Transverse colon (tissue), 4 donors: ENCODE measurements at regions not wholly inside any gene's neighbourhood (a gene's known extent, or its start where the extent isn't known, plus 50 kb on each side); places are given as distances from the start of the nearest gene placed in this dataset.

Source experiments
- DNase-seq: peaks from one replicate; pipeline ENCODE4 v3.0.0-alpha.2; 2019
- H3K27ac ChIP-seq, 4 donors: fragments of 200-600 bp; sonication (generic); 2 replicates each; pipeline ENCODE4 v1.5.1; 2016 to 2018; ENCODE audit warnings: inconsistent platforms in 4 of 4
- H3K27me3 ChIP-seq: fragments of 200-600 bp; sonication (generic); 2 replicates; pipeline ENCODE4 v1.5.1; 2017; ENCODE audit warnings: inconsistent platforms
- H3K36me3 ChIP-seq, 4 donors: fragments of 200-600 bp; sonication (generic); 2 replicates each; pipeline ENCODE4 v1.5.1; 2017 to 2019; ENCODE audit warnings: inconsistent platforms in 4 of 4
- H3K4me1 ChIP-seq, 4 donors: fragments of 200-600 bp; sonication (generic); 2 replicates each; pipeline ENCODE4 v1.5.1; 2017 to 2020; ENCODE audit warnings: inconsistent platforms in 4 of 4
- H3K4me3 ChIP-seq, 4 donors: fragments of 200-600 bp; sonication (generic); 1 replicate in 1 of 4; 2 replicates in 3 of 4; pipeline versions ENCODE4 v1.5.1 to v1.6.1; 2017 to 2019; ENCODE audit warnings: inconsistent platforms in 4 of 4
- H3K9me3 ChIP-seq, 2 donors: fragments of 200-600 bp; sonication (generic); 2 replicates each; pipeline ENCODE4 v1.5.1; 2017 to 2019; ENCODE audit warnings: inconsistent platforms in 2 of 2
- EP300 ChIP-seq: sonication (generic); formaldehyde crosslinking; IDR thresholded peaks from one replicate; pipeline ENCODE4 v1.6.1; 2017; ENCODE audit warnings: antibody characterized with exemption, low read depth
- POLR2A ChIP-seq: fragments of 450-650 bp; IDR thresholded peaks from one replicate; pipeline ENCODE4 v1.6.1; 2016; ENCODE audit warnings: antibody characterized with exemption, mild to moderate bottlenecking, moderate library complexity
- POLR2AphosphoS5 ChIP-seq, 3 donors: sonication (generic); formaldehyde crosslinking; IDR thresholded peaks; one replicate each; pipeline ENCODE4 v1.6.1; 2016; ENCODE audit warnings: antibody characterized with exemption in 3 of 3
- WGBS, 2 donors: methylation state at CpG; one replicate each; pipeline ENCODE4 v1.1.5; 2018; ENCODE audit warnings: low coverage in 1 of 2; 5-methylcytosine and 5-hydroxymethylcytosine counted together
- in situ Hi-C, 4 donors: fragments of 200-750 bp; cut with MboI; loops; one replicate each; pipeline versions ENCODE4 v1.15.0 to v1.15.1; 2017; ENCODE audit warnings: low sequenced_read_pairs in 3 of 4, low pct_ligation_motif_present in 1 of 4, low pct_unique_long_range_greater_than_20kb in 1 of 4
- intact Hi-C: fragments of 100-400 bp; cut with DNase I; formaldehyde crosslinking; loops from one replicate; pipeline ENCODE4 v1.15.1; 2023; ENCODE audit warnings: low total_unique reads
- TF ChIP-seq, protein P1 (sequence below), 5 experiments: fragments of 200-600 bp in 3 of 5; fragments of 450-650 bp in 2 of 5; sonication (generic) in 3 of 5; IDR thresholded peaks; 1 replicate in 2 of 5; 2 replicates in 3 of 5; pipeline ENCODE4 v1.5.1; 2016 to 2017; ENCODE audit warnings: antibody characterized with exemption in 5 of 5, inconsistent platforms in 3 of 5, mild to moderate bottlenecking in 2 of 5, moderate library complexity in 1 of 5

DNA sequence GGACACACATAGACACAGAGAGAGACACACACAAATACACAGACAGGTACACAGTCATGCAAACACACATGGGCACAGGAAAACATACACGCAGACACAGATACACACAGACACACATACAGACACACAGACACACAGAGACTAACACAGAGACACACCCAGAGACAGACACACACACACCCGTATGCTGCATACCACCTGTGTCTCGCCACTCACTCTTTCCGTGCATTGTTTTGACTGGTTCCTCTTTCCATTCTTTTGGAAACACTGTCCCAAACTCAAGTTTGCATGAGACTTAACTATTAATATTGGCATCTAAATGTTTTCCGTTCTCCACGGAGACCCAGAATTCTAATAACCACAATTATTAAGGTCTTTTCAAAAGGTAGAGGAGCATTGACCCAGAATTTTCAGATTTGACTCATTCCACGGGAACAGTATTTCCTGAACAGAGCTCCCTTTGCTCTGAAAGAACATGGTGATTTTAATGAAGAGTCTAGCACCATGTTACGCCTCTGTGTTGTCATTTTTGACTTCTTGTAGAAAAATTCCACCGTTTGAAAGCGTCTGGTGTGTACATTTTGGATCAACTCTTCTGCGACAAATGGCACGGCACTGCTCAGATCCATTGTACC is 141.2 kb upstream of the RNF32 start:
- intact Hi-C loops = no loop called here

DNA sequence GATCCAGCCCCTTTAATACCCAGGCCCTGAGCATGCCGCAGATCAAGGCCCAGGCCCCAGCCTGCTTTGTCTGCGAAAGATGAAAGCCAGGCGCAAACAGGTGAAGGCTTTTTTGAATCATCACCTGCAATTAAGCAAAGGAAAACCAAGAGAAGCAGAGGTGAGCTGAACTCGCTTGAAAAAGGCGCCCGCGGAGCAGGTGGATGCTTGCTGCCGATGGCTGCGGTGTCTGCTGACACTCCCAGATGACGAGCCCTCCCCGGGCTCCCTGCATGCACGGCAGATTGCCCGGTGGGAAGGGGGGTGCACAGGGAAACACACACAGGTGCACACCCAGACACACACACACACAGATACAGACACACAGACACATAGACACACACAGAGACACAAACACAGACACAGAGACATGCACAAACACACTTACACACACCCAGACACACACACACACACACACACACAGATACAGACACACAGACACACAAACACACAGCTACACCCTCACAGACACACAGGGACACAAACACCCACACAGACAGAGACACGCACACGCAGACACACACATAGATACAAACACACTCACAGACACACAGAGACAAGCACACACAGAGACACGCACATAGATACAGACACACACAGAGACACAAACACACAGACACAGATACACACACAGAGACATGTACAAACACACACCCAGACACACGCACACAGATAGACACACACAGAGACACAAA is 142.6 kb upstream of the RNF32 start:
- WGBS, 2 donors = 79 to 88% methylated on average over 9 to 17 of the region's 17 CpGs
- no peaks in the 10 kb centered on the region for H3K9me3 ChIP-seq
- no peaks in the 10 kb centered on the region for H3K27me3 ChIP-seq
- no peaks in the 10 kb centered on the region for H3K4me1 ChIP-seq
- in situ Hi-C loops (no loop called here), intact Hi-C loops (no loop called here)
- no peaks in the 10 kb centered on the region for H3K36me3 ChIP-seq
- TF ChIP-seq POLR2A (no peak), EP300 (no peak), POLR2AphosphoS5 (IDR thresholded peaks at IDR 0.05) (no peak)
- TF ChIP-seq, protein P1, sequence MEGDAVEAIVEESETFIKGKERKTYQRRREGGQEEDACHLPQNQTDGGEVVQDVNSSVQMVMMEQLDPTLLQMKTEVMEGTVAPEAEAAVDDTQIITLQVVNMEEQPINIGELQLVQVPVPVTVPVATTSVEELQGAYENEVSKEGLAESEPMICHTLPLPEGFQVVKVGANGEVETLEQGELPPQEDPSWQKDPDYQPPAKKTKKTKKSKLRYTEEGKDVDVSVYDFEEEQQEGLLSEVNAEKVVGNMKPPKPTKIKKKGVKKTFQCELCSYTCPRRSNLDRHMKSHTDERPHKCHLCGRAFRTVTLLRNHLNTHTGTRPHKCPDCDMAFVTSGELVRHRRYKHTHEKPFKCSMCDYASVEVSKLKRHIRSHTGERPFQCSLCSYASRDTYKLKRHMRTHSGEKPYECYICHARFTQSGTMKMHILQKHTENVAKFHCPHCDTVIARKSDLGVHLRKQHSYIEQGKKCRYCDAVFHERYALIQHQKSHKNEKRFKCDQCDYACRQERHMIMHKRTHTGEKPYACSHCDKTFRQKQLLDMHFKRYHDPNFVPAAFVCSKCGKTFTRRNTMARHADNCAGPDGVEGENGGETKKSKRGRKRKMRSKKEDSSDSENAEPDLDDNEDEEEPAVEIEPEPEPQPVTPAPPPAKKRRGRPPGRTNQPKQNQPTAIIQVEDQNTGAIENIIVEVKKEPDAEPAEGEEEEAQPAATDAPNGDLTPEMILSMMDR (IDR thresholded peaks at IDR 0.05) = no peak
- DNase-seq = no peak
- H3K4me3 ChIP-seq = no peak overlapping the region
- no peak overlapping the region for H3K27ac ChIP-seq

More for the DNA sequence above, 141.2 kb upstream of the RNF32 start:
- Histone ChIP-seq H3K27ac (no peak overlapping the region), H3K4me3 (no peak overlapping the region), H3K36me3 (no peaks in the 10 kb centered on the region), H3K4me1 (no peaks in the 10 kb centered on the region), H3K9me3 (no peaks in the 10 kb centered on the region), H3K27me3 (no peaks in the 10 kb centered on the region)
- WGBS, 2 donors = 77 to 84% methylated on average over 11 to 12 of the region's 12 CpGs
- no peak for DNase-seq
- TF ChIP-seq EP300 = no peak
- TF ChIP-seq, protein P1 (IDR thresholded peaks at IDR 0.05) = no peak
- TF ChIP-seq POLR2A = no peak
- TF ChIP-seq POLR2AphosphoS5 (IDR thresholded peaks at IDR 0.05) = no peak
- in situ Hi-C loops = no loop called here

DNA sequence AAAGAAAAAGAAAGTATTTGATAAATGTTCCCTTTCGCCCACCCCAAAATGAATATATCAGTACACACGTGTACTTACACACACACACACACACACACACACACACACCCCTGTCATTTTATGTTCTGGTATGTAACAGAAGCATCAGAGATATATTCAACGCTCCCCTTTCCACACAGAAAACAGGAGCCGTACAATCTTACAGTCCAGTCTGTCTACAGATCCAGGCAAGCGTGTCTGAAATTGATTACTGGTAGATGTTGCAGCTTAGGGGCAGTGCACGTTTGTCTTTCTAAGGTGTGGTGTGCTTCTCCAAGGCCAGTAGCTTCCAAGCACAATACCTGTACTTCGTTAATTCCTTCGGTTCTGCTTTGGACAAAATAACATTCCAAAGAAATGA is 143.7 kb upstream of the RNF32 start:
- Histone ChIP-seq H3K27ac (no peak overlapping the region), H3K4me3 (no peak overlapping the region), H3K4me1 (no peaks in the 10 kb centered on the region), H3K27me3 (no peaks in the 10 kb centered on the region), H3K36me3 (no peaks in the 10 kb centered on the region), H3K9me3 (no peaks in the 10 kb centered on the region)
- intact Hi-C loops (no loop called here), in situ Hi-C loops (no loop called here)
- DNase-seq = no peak
- no peak for TF ChIP-seq EP300
- no peak for TF ChIP-seq POLR2AphosphoS5 (IDR thresholded peaks at IDR 0.05)
- TF ChIP-seq, protein P1 (IDR thresholded peaks at IDR 0.05) = no peak
- no peak for TF ChIP-seq POLR2A
- 71 to 82% methylated on average over 5 to 8 of the region's 8 CpGs for WGBS, 2 donors

DNA sequence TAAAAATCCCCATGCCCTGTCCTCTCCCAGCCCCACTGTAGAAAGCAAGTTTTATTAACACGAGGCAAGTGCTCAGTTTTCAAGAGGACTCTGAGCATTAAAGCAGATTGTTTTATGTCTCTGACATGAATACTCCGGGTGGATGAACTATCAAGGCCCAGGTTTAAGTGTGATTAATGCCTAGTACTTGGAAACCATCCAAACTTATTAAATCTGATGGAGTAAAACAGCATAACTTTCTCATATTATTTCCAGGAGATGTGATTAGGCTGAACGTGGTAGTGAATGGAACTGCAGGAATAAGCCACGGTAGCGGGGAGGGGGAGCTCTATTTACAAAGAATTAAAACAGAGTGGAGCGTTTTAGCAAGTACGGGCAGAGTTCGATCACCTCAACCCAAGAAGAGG is 144.2 kb upstream of the RNF32 start:
- no peaks in the 10 kb centered on the region for H3K4me1 ChIP-seq
- WGBS, 2 donors = 53 to 90% methylated on average over 6 to 8 of the region's 8 CpGs
- H3K9me3 ChIP-seq = no peaks in the 10 kb centered on the region
- no peak for DNase-seq
- in situ Hi-C loops = no loop called here
- TF ChIP-seq POLR2AphosphoS5 (IDR thresholded peaks at IDR 0.05) (no peak), POLR2A (no peak), EP300 (no peak)
- TF ChIP-seq, protein P1 (IDR thresholded peaks at IDR 0.05) = no peak
- no peaks in the 10 kb centered on the region for H3K36me3 ChIP-seq
- no peak overlapping the region for H3K27ac ChIP-seq
- H3K27me3 ChIP-seq = no peaks in the 10 kb centered on the region
- intact Hi-C loops = no loop called here
- H3K4me3 ChIP-seq = no peak overlapping the region
